ENCODE measurements at regions not wholly inside any gene's neighbourhood (a gene's known extent, or its start where the extent isn't known, plus 50 kb on each side); places are given as distances from the start of the nearest gene placed in this dataset.

DNA sequence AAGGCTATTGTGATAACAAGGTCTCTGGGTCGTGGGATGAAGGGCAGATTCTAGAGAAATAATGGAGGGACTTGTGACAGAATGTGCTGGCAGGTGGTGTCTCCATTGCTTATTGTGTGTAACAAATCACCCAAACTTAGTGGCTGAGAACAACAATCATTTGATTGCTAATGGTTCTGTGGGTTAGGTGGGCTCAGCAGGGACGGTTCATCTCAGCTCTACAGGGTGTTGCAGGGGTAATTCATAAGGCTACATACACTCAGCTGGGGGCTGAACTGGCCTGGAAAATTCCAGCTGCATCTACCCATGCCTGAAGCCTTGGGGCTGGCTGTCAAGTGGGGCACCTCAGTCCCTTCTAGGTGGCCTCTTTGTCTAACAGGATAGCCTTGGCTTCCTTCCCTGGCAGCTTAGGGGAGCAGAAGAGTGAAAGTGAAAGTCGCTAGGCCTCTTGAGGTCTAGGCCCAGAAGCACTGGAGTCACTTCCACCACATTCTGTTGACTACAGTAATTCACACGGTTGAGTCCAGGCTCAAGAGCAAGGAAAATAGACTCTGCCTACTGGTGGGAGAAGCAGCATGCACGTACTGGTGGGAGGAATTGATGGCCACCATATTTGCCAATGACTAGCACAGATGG is 308.9 kb downstream of the MN1 start:
- no peak overlapping the region for H3K4me3 ChIP-seq
- no peak for DNase-seq
- intact Hi-C loops (cut with micrococcal nuclease): no loop called here
- H3K27me3 ChIP-seq (ENCODE audit: low read depth): peaks cover 45% of the 10 kb centered on the region
- H3K27ac ChIP-seq (replicated peaks): no peak overlapping the region
- peaks cover 11% of the 10 kb centered on the region for H3K9me3 ChIP-seq (replicated peaks)
- no peaks in the 10 kb centered on the region for H3K36me3 ChIP-seq
- peaks cover 7% of the 10 kb centered on the region for H3K4me1 ChIP-seq
- no peak for TF ChIP-seq CTCF (IDR thresholded peaks at IDR 0.05; ENCODE audit: borderline replicate concordance)

GRCh38 chr22:27493796-27494195 is 307.8 kb downstream of the MN1 start:
- Histone ChIP-seq H3K4me3 (no peak overlapping the region), H3K36me3 (no peaks in the 10 kb centered on the region), H3K9me3 (replicated peaks) (peaks cover 11% of the 10 kb centered on the region), H3K27me3 (ENCODE audit: low read depth) (peaks cover 35% of the 10 kb centered on the region), H3K4me1 (peaks cover 5% of the 10 kb centered on the region), H3K27ac (replicated peaks) (no peak overlapping the region)
- intact Hi-C loops (cut with micrococcal nuclease): no loop called here
- TF ChIP-seq CTCF (IDR thresholded peaks at IDR 0.05; ENCODE audit: borderline replicate concordance): no peak
- DNase-seq: no peak

GRCh38 chr22:27494785-27495184 is 306.8 kb downstream of the MN1 start:
- H3K4me1 ChIP-seq: no peaks in the 10 kb centered on the region
- intact Hi-C loops (cut with micrococcal nuclease): no loop called here
- H3K27me3 ChIP-seq (ENCODE audit: low read depth): peaks cover 29% of the 10 kb centered on the region
- H3K27ac ChIP-seq (replicated peaks): no peak overlapping the region
- DNase-seq: no peak
- no peaks in the 10 kb centered on the region for H3K36me3 ChIP-seq
- no peak overlapping the region for H3K4me3 ChIP-seq
- TF ChIP-seq CTCF (IDR thresholded peaks at IDR 0.05; ENCODE audit: borderline replicate concordance): no peak
- H3K9me3 ChIP-seq (replicated peaks): peaks cover 11% of the 10 kb centered on the region

GRCh38 chr22:27495325-27495724 is 306.2 kb downstream of the MN1 start:
- peaks cover 24% of the 10 kb centered on the region for H3K27me3 ChIP-seq (ENCODE audit: low read depth)
- no peak overlapping the region for H3K27ac ChIP-seq (replicated peaks)
- H3K4me1 ChIP-seq: no peaks in the 10 kb centered on the region
- peaks cover 11% of the 10 kb centered on the region for H3K9me3 ChIP-seq (replicated peaks)
- H3K36me3 ChIP-seq: no peaks in the 10 kb centered on the region
- H3K4me3 ChIP-seq: no peak overlapping the region
- intact Hi-C loops (cut with micrococcal nuclease): no loop called here
- no peak for DNase-seq
- TF ChIP-seq CTCF (IDR thresholded peaks at IDR 0.05; ENCODE audit: borderline replicate concordance): no peak

DNA sequence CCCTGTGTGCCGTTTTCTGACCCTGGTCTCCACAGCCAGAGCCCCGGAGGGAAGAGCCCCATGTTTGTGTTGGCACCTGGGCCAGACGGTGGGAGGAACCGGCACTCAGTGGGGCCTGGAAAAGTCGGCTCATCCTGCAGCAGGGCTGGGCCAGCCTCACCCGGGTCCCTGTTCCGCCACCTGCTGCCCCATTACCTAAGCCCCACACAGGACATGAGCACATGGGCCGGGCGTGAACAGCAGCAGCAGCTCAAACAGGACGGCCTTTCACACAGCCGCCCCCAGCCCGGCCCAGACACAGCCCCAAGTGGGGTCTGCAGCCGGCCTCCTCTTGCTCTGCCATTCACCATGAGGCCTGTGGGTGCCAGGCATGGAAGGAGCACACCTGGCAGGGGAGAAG is 302.4 kb downstream of the MN1 start:
- DNase-seq: no peak
- intact Hi-C loops (cut with micrococcal nuclease): no loop called here
- Histone ChIP-seq H3K27ac (replicated peaks) (no peak overlapping the region), H3K4me1 (no peaks in the 10 kb centered on the region), H3K36me3 (no peaks in the 10 kb centered on the region), H3K27me3 (ENCODE audit: low read depth) (peaks cover 4% of the 10 kb centered on the region), H3K4me3 (no peak overlapping the region), H3K9me3 (replicated peaks) (peaks cover 5% of the 10 kb centered on the region)
- TF ChIP-seq CTCF (IDR thresholded peaks at IDR 0.05; ENCODE audit: borderline replicate concordance): no peak

Data from left ventricle myocardium inferior (tissue), 1 donor.